ENCODE measurements at regions not wholly inside any gene's neighbourhood (a gene's known extent, or its start where the extent isn't known, plus 50 kb on each side); places are given as distances from the start of the nearest gene placed in this dataset.
A peak's percentile ranks its signal among the peaks of the same experiment; 100 is the strongest.

GRCh38 chr2:8620611-8621382 lies 61.1 kb upstream of the ID2 start:
- DNase-seq (ENCODE audit: low read depth in 2 of 2), result peak; percentile 35 to 95
- no peak overlapping the region for H3K4me3 ChIP-seq (replicated peaks in 1 of 2; ENCODE audit: low read depth in 2 of 2, low read length in 2 of 2)
- TF ChIP-seq CTCF (IDR thresholded peaks at IDR 0.05; ENCODE audit: low read depth, low read length), result no peak

- DNase-seq (ENCODE audit: low read depth in 2 of 2), result no peak
Observed at GRCh38 chr2:8622199-8622911, 59.5 kb upstream of the ID2 start.

GRCh38 chr2:8622924-8623465 lies 58.9 kb upstream of the ID2 start:
- H3K4me3 ChIP-seq (replicated peaks in 1 of 2; ENCODE audit: low read depth in 2 of 2, low read length in 2 of 2), result no peak overlapping the region
- no peak for TF ChIP-seq CTCF (IDR thresholded peaks at IDR 0.05; ENCODE audit: low read depth, low read length)
- no peak for DNase-seq (ENCODE audit: low read depth in 2 of 2)

More at GRCh38 chr2:8622199-8622911, 59.5 kb upstream of the ID2 start:
- no peak for TF ChIP-seq CTCF (IDR thresholded peaks at IDR 0.05; ENCODE audit: low read depth, low read length)
- H3K4me3 ChIP-seq (replicated peaks in 1 of 2; ENCODE audit: low read depth in 2 of 2, low read length in 2 of 2), result no peak overlapping the region

- no peak overlapping the region for H3K4me3 ChIP-seq (replicated peaks in 1 of 2; ENCODE audit: low read depth in 2 of 2, low read length in 2 of 2)
- DNase-seq (ENCODE audit: low read depth in 2 of 2), result no peak
- no peak for TF ChIP-seq CTCF (IDR thresholded peaks at IDR 0.05; ENCODE audit: low read depth, low read length)
Observed at GRCh38 chr2:8623576-8623957, 58.3 kb upstream of the ID2 start.

GRCh38 chr2:8623958-8624591 lies 57.8 kb upstream of the ID2 start:
- no peak for TF ChIP-seq CTCF (IDR thresholded peaks at IDR 0.05; ENCODE audit: low read depth, low read length)
- no peak overlapping the region for H3K4me3 ChIP-seq (replicated peaks in 1 of 2; ENCODE audit: low read depth in 2 of 2, low read length in 2 of 2)
- no peak for DNase-seq (ENCODE audit: low read depth in 2 of 2)

- no peak overlapping the region for H3K4me3 ChIP-seq (replicated peaks in 1 of 2; ENCODE audit: low read depth in 2 of 2, low read length in 2 of 2)
- TF ChIP-seq CTCF (IDR thresholded peaks at IDR 0.05; ENCODE audit: low read depth, low read length), result no peak
- no peak for DNase-seq (ENCODE audit: low read depth in 2 of 2)
Observed at GRCh38 chr2:8624855-8625398, 56.9 kb upstream of the ID2 start.
